ENCODE measurements at regions not wholly inside any gene's neighbourhood (a gene's known extent, or its start where the extent isn't known, plus 50 kb on each side); places are given as distances from the start of the nearest gene placed in this dataset.
"Not testable (repeated sequence)": the region's sequence is repeated elsewhere in the genome, so short reads cannot be mapped to it uniquely, and the experiment has no call there.

DNA sequence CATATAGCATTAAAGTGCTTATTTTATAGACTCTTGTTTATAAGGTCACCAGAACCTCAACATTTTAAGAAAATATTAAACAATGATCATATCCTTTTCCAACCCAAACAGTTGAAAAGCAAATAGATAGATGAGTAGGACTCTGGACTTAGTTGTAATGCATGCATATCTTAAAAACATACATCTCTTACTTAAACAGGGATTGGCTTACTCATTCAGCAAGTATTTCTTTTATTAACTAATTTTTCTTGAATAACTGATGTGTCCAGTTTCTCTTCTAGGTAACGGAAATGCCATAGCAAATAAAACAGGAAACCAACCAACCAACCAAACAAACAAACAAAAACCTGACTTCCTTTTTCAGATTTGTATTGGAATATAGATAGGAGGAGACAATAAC is 70.9 kb upstream of the NBPF4 start:
- in situ Hi-C loops (cut with HindIII; ENCODE audit: low pct_ligation_motif_present, low pct_unique_long_range_greater_than_20kb, low sequenced_read_pairs), result no loop called here
- DNase-seq, result no peak

DNA sequence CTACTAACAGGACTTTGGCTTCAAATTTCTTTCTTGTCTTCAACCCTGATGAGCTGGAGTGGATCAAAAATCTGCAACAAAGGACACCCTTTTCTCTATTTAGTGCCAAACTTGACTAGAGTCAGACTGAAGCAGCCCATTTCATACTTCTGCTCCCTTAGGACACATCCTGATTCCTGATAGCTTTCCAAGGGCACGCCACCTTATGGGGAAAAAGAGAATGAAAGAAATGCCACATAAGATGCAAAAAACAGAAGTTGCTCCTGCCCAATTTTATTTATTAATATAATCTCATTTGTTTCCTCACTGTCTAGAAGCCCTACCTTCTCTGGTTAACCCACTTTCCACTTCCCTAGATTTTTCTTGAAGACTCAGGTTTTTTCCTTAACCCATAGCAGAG is 72.7 kb upstream of the NBPF4 start:
- in situ Hi-C loops (cut with HindIII; ENCODE audit: low pct_ligation_motif_present, low pct_unique_long_range_greater_than_20kb, low sequenced_read_pairs), result no loop called here

GRCh38 chr1:108320849-108321248 is 77.0 kb upstream of the NBPF4 start:
- in situ Hi-C loops (cut with HindIII; ENCODE audit: low pct_ligation_motif_present, low pct_unique_long_range_greater_than_20kb, low sequenced_read_pairs), result no loop called here
- DNase-seq, result no peak

More for the DNA sequence above, 72.7 kb upstream of the NBPF4 start:
- peak; percentile 13 for DNase-seq

DNA sequence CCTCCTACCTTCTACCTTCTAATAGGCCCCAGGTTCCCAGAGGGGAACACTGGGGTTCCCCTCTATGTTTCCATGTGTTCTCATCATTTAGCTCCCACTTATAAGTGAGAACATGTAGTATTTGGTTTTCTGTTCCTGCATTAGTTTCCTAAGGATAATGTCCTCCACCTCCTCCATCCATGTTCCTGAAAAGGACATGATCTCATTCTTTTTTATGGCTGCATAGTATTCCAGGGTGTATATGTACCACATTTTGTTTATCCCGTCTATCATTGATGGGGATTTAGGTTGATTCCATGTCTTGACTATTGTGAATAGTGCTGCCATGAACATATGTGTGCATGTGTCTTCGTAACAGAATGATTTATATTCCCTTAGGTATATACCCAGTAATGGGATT is 81.5 kb upstream of the NBPF4 start:
- DNase-seq; in situ Hi-C loops (cut with HindIII; ENCODE audit: low pct_ligation_motif_present, low pct_unique_long_range_greater_than_20kb, low sequenced_read_pairs): not testable (repeated sequence)

- DNase-seq, result no peak
- in situ Hi-C loops (cut with HindIII; ENCODE audit: low pct_ligation_motif_present, low pct_unique_long_range_greater_than_20kb, low sequenced_read_pairs), result no loop called here
Observed at GRCh38 chr1:108327534-108328466, 83.9 kb upstream of the NBPF4 start.

DNA sequence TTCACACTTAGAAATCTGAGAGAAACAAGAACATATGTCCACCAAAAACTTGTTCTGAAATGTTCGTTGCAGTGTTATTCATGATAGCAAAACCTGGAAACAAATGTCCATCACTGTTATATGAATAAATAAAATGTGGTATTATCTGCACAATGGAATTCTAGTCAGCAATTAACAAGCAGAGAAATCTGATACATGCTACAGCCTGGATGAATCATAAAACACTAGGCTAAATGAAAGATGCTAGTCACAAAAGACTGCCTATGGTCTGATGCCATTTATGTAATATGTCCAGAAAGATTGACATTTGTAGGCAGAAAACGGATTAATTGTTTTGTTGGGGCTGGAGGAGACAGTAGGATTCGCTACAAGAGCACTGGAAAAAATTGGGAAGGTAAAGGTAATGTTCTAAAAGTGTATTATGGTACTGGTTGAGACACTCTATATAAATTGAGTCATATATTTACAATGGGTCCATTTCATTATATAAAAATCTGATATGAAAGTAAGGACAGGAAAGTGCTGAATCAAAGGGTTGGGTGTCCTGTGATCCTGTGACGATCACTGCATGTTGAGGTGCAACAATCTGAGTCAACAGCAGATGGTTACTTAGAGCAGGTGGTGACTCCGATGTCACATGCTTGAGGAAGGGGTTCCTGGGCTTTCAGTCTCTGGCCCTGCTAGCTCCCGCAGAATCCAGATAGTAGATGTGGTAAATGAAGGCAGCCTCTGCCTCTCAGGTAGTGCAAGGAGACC is 102.1 kb upstream of the NBPF4 start:
- DNase-seq, result no peak
- in situ Hi-C loops (cut with HindIII; ENCODE audit: low pct_ligation_motif_present, low pct_unique_long_range_greater_than_20kb, low sequenced_read_pairs), result no loop called here

DNA sequence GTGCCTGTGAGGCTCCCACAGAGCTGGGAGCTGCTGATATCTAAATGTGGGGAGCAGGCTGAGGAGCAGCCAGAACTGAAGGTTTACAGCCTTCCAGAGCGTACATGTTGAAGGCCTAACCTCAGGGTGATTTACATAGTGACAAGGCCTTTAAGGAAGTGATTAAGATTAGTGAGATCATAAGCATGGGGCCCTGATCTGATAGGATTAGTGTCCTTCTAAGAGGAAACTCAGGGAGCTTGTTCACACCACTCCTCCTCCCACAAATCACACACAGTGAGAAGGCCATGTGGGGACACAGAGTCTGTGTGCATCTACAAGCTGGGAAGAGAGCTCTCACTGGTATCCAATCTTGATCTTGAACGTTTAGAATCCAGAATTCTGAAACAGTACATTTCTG is 92.3 kb upstream of the NBPF6 start:
- in situ Hi-C loops (cut with HindIII; ENCODE audit: low pct_ligation_motif_present, low pct_unique_long_range_greater_than_20kb, low sequenced_read_pairs), result no loop called here

DNA sequence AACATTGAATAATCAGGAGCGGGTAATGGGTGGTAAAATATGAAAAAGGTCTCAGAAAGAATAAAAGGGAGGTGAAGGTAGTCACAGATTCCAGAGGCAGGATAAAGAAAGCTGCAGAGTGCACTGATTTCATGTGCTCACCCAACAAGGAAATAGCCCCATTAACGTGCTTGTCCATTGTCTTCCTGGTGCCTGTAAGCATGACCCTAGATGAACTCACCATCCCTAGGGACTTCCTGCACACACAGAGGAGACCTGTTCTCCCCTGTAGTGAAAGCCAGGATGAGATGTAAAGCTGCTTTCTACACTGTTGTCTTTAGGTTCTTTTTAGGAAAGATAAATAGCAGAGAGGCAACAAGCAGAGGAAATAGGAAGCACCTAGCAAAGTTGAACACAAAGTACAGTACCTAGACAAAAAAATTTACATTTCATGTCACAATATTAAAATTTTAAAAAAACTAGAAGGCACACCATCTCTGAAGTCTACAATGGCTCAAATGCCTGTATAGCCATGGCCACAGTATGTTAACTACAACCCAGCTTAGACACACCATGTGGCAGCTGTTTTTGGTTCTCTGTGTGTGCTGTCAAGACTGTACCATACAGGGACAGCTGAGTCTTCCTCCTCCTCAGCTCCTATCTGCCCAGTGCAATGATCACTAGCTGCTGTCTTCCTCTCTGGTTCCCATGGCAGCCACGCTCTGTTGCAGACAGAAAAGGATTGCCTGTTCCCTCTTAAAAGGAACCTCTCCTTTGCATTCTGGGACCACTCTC is 69.9 kb upstream of the NBPF6 start:
- in situ Hi-C loops (cut with HindIII; ENCODE audit: low pct_ligation_motif_present, low pct_unique_long_range_greater_than_20kb, low sequenced_read_pairs); DNase-seq: not testable (repeated sequence)

More for the DNA sequence above, 92.3 kb upstream of the NBPF6 start:
- DNase-seq, result no peak

Data from ACHN (cell line).